GM21737 (cell line): ENCODE measurements at regions not wholly inside any gene's neighbourhood (a gene's known extent, or its start where the extent isn't known, plus 50 kb on each side); places are given as distances from the start of the nearest gene placed in this dataset.
"Not testable (repeated sequence)": the region's sequence is repeated elsewhere in the genome, so short reads cannot be mapped to it uniquely, and the experiment has no call there.

ENCODE experiments used
- ATAC-seq: cut with Tn5 transposase; IDR thresholded peaks from one replicate; pipeline ENCODE4 v1.9.1; 2021; ENCODE audit warnings: mild to moderate bottlenecking, moderate library complexity; ENCODE audit not compliant: unreplicated experiment

DNA sequence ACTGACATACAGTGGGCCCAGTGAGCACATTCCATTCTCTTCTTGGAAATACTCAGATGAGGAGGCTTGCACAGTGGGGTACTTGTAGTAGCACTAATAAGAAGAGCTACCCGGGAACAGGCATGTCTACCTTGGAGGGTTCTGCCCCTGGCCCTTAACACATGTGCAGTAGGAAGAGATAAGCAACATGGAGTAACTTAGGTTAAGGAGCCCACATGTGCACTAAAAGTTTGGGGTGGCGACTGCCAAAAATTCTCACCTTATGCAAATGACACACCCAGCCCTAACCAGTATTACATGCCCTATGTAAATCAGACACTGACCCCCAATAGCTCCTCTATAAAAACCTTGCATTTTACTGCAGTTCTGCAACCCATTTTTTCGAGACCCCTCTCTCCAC lies 1313.3 kb downstream of the KCNT2 start:
- no peak for ATAC-seq

DNA sequence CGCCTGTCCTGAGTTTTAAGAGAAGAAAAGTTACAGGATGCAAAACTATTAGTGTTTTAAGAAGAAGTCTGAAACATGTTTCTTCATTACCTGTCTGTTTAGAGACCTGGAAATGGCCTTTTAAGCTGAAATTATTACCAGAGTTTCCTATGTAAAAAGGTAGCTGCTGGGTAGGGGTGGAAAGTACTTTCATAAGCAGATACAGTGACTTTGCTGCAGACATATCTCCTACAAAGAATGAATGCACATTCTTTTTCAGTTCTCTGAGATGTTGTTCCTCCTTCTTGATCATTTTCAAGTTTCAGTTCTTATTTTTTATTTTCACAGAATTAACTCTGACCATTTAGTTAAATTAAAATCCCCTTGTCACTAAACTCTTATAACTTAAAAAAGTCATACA lies 1329.6 kb downstream of the KCNT2 start:
- no peak for ATAC-seq

DNA sequence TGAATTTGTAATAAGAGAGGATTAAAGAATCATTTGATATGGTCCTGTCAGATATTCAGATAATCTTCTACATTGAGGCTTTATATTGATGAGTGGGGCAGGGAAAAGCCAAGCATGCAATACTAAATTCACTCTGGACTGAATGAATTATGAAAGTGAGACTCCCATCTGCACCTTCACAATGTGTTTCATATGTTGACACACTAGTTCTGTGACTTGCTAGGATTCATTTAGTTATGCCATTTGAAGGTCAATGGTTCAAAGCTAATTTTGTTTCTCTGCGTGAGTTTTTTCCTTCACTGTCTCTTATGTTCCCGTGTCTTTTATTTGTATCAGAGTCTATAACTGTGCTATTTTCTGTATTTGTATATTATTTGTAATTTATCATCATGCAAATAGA lies 1332.5 kb downstream of the KCNT2 start:
- no peak for ATAC-seq

DNA sequence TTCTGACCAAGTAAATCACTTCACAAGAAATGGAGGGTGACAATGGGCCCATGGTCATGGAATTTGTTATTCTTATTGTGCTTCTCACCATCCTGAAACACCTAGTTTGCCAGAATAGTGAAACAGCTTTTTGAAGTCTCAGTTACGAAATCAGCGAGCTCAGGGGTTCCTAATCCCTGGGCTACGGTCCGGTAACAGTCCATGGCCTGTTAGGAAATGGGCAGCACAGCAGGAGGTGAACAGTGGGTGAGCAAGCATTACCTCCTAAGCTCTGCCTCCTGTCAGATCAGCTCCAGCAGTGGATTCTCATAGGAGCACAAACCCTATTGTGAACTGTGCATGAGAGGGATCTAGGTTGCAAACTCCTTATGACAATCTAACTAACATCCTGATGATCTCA lies 1356.3 kb downstream of the KCNT2 start:
- ATAC-seq: no peak

DNA sequence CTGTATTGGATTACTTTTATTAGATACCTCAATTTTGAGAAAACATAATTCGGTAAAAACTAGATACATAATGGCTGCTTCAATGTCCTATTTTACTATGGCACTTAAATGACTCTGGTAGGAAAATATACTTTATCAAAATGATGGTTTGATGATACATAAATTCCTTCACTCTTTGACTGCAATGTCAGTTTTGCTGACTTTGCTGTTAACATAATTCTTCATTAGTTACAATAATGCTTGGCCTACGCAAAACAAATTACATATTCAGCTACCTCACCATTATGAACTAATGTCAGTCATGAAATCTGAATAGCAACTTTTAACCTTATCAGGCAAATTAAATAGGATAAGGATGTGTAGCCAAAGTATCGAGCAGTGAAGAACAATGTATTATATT lies 1364.7 kb downstream of the KCNT2 start:
- ATAC-seq: no peak

DNA sequence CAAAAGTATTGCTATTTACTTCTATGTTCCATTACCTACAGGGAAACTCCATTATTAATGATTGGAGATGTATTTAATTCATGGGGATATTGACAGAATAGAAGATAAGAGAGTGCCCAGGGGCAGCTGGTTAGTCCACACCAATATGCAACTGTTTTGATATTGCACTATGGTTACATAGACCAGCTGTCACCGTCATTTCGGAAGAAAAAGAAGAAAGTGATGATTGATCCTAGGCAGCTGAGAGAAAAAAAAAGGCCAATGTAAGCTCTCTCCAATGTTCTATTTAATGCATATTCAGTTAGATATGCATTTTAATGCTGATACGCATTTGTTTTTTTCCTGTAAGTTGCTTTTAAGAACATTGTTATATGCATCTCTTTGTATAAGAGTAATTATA lies 1367.2 kb downstream of the KCNT2 start:
- no peak for ATAC-seq

DNA sequence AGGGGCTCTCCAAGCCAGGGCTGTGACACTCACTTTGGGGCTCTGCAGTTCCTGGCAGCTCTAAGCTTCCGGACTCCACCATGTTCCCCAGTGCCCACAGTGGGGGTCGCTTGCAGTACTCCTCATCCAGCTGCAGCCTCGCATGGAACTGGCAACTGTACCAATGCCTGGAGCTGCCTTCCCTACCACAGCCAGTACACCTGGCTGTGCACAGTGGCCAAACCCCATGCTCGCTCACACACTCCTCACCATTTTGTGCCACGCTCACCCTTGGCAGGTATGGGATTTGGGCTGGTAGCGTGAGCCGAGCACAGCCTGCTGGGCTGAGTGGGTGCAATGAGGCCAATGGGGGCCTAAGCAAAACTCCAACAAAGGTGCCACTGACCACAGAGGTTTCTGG lies 1369.9 kb downstream of the KCNT2 start:
- ATAC-seq: no peak

DNA sequence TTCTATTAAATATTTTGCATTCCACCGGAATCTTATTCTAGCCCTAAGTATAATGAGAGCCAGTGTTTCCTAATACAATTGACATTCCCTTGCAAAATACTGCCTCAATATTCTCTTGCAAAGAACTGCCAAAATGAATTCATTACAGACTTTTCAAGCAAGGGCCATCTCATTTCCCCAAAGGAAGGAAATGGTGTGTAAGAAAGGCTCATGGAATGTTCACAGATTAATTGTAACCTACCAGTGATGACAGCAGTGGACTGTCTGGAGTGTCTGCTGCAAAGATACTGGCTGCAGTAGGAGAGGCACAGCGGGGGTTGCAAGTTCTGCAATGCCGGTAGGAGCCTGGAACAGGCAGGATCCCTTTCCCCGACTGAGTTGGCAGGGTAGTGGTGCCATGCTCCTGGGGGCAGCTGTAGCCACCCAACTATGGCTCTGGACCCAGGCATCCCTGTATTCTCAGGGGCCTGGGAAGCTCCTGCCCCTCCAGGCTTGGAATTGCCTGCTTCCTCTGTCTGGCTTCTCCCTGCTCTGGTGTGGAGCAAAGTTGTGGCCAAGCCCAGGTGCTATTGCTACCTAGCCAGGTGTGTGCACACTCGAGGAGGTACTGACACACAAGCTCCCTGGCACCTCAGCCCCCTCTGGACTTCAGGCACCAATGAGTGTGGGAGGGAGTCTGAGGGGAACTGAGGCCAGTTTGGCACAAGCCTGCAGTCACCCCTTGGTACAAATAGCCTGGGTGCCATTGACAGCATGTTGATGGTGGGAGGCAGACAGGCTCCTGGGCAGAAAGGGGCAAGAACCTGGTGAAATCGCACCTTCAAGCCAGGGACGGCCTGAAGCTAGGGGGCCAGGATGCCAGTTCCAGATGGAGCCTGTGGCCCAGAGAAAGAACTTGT lies 1371.0 kb downstream of the KCNT2 start:
- no peak for ATAC-seq

DNA sequence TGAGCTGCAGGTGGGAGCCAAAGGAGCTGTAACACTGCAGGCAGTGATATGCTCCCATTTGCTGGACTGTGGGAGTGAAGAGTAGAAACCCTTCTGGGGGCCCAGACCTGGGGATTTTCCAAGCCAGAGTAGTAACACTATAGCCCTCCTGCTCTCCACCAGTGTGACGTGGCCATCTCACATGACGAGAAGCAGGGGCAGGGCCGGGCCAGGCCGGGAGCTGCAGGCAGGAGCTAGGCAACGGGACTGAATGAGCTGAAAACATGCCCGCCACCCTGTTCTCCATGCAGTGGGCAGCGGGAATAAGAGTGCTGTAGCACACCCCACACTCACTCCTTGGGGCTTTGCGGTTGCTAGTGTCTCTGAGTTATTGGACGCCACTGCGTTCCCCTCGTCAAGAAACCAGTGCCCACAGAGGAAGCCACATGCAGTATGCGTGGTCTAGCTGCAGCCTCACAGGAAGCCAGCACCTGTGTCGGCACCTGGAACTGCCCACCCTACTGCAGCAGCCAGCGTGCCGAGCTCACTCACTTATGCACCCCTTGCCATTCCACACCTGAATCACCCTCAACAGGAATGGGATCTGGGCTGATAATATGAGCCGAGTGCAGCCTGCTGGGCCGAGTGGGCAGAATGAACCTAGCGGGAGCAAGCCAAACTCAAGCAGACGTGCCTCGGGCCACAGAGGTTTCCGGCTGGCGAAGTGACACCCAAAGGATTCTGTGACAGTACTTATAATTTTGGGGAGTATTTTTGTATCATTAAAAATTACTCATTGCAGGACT lies 1389.6 kb downstream of the KCNT2 start:
- ATAC-seq: no peak

DNA sequence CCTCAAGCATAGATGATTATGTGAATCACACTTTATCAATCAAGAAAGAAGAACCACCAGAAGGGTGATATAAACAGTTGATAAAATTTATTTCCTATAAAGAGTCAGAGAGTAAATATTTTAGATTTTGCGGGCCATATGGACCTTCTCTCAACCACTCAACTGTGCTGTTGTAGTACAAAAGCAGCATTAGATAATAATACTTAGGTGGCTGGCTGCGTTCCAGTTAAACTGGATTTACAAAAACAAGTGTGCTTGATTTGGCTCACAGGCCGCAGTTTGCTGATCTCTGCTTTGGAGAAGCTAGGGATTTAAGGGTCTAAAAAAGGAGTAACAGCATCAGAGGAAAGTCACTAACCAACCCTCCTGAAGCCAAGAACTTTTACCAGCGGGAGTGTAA lies 1406.0 kb downstream of the KCNT2 start:
- no peak for ATAC-seq

DNA sequence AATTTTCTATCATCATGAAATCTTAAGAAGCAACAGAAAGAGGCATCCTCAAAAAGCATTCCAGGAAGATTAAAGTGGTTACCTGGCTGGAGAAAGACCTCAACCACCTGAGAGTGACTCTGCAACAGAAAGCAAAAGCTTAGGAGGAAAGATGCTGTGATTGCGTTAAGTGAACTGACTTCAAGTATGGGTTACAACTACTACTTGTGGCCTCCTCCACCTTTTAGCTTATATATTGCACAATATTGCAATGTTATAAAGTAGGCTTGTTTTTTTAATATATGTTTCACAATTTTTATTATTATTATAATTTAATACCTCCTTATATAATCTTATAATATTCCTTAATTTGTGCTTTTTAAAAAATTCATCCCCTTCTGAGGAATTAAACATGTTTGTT lies 1407.5 kb downstream of the KCNT2 start:
- no peak for ATAC-seq

DNA sequence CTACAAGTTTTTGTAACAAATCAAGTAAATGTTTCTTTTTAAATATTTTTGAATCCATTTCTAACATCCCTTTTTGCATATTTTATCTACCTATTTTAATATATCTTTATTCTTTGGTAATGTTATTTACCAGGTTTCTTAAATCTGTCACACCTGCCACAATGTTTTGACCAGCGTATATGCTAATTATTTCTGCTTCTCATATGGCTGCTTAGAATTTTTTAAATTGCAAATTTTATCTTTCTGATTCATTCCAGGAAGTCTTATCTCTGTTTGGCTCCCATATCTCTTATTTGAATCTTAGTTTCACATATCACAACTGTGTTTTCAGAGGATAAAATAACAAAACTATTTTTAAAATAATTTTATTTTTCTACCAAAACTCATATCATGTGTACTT lies 1411.1 kb downstream of the KCNT2 start:
- ATAC-seq: no peak

DNA sequence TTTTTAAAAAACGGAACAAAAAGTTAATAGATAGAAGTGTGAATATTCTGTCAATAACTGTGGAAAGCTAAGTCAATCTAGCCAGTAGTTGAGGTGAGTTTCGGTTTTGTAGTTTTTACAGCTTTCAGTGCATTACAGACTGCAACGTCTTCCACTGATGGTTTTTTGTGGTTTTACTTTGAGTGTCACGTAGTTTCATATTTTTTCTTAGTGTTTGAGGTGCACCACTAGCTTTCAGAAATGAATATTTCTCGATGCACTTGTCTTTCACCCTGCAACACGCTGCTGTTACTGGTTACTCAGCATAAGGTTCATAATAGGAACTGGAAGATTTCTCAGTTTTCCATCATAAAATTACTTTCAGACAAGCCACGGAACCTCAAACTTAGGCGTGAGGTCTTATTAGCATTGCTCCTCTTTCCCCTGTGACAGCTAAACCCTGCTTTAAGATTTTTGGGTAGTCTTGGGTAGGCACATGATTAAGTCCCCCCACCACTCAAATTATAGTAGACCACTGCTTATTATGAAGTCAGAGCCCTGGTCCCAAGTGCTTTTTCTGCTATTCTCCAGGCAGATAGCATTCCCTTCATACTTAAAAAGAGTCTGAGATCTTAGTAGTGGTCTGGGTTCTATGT lies 1412.7 kb downstream of the KCNT2 start:
- peak; percentile 98 for ATAC-seq

DNA sequence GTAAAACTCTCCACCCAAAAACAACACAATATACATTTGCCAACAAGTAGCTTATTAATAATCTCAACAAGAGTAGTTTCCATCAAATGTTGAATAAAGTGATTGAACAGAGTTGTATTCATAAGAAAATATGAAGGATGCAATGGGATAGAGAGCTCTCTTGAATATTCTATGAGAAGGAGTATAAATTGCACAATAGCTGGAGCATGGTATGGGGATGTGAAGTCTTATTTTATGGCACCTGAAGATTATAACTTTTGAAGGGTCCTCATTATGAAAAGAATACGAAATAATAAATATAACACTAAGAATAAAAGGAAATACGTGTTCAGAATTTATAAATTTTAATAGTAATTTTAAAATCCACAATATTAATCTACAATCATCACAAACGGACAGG lies 1415.1 kb downstream of the KCNT2 start:
- no peak for ATAC-seq

DNA sequence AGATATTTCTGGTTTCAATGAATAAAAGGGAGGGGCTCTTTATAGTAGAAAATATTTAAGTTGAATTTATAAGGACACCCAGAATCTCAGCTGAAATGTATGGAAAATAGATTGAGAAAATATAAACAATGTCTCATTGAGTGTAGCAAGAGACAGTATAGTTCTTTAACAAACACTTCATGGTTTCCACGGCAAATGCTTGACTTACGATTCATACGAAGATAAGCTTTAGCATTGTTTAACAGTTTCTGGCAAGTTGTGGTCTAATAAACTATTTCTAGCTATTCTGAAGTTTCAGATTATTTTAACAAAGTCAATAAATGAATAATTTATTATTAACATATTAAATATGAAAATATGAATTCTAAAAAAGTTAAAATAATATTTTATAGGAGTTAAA lies 1419.4 kb downstream of the KCNT2 start:
- ATAC-seq: no peak

DNA sequence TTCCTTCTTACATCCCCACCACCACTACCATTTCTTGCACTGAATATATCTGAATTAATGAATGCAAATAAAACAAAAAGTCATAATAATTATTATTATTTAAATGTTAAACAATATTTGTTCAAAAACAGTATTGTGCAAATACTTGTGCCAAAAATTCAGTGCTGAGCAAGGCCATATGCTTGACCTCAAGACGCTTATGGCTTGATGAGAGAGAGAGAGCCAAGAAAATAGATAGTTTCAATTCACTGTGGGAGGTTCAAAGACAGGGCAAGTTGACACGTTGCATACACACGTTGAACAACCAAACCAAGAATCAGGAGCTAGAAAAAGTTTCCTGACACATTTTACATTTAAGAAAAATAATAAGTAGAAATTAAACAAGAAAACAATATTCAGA lies 1421.7 kb downstream of the KCNT2 start:
- no peak for ATAC-seq

DNA sequence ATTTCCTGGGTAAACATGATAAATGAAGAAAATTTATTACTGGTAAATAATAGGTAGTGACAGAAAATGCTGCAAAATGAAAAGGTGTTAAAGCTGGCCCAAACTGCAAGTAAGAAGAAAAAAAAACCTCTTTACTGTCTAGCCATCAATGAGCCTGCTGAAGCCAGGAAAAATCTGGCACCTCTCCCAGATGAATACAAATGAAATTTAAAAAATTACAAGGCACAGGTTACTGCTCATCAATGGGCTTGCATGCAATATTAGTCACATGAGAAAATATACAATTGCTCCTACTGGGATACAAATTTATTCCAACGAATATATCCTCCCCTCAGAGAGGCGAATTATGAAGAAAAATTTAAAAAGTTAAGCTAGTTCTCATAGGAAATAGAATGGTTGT lies 1422.5 kb downstream of the KCNT2 start:
- ATAC-seq: no peak

DNA sequence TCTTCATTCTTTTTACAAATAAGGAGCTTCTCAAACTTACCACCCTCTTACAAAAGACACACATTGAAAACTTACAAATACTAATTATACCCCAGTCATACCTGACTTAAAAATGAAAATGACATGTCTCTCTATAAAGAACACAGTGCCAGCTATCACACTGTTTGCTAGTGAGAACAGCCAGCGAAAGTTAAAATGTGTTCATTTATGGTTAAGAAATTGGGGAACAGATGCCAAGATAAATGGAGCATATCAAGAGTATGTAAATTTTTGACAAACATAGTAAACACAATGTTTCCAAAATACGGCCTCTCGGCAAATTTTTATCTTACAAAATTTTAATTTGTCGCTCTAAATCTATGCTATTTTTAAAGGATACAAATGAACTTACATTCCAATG lies 1422.9 kb downstream of the KCNT2 start:
- no peak for ATAC-seq

DNA sequence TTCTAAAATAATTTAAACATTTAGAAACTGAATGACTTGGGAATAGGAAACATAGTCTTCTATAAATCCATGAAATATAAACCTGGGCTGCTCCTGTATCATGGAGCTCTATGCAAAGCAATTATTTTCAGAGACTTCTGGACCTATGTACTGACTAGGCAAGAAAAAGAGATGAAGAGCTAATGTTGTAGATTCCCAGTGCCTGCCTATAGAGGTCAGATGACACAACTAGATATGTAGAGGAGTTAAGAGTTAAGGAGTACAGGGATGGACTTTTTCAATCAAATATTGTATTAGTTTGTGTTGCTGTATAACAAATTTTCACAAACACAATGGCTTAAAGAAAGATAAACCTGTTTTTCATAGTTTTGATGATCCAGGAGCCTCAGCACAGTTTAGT lies 1434.5 kb downstream of the KCNT2 start:
- no peak for ATAC-seq

DNA sequence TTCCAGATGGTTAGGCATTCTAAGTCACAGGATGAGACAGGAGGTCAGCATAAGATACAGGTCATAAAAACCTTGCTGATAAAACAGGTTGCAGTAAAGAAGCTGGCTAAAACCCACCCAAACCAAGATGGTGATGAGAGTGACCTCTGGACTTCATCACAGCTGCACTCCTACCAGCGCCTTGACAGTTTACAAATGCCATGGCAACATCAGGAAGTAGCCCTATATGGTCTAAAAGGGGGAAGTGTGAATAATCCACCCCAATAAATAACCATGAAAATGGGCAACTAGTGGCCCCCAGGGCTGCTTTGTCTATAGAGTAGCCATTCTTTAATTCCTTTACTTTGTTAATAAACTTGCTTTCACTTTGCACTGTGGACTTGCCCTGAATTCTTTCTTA lies 1448.4 kb downstream of the KCNT2 start:
- ATAC-seq: not testable (repeated sequence)

DNA sequence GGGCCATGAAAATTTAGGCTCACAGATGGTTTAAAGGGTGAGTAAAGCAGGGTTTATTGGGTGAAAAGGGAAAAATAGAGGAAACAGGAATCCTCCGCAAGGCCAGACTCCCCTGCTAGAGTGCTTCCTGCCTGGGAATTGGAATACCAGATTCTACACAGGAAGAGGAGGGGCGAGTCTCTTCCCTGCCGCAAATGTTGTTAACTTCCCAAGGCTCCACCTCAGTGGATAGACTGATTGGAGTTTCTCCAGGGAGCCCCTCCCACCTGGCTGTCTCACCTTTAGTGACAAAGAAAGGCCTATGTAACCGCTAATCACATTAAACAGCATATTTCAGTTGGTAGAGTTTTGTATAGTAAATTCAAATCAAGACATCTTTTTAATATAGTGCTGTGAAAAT lies 1450.1 kb downstream of the KCNT2 start:
- no peak for ATAC-seq

DNA sequence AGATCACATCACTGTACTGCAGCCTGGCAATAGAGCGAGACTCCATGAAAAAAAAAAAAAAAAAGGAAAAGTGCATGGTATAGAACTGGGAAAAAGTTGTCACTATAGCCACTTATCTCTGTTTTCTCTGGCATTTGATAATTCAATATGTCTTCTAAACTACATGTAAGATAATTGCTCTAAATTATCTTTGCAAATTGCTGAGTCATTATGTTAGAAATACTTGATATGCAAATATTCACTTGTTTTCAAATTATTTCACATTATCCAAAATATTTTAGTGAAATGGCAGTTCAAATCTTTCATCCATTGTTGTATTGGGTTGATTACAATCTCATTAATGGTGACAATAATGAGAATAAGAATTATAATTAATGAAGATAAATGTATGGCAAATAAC lies 1455.1 kb downstream of the KCNT2 start:
- ATAC-seq: no peak
